ENCODE measurements at regions not wholly inside any gene's neighbourhood (a gene's known extent, or its start where the extent isn't known, plus 50 kb on each side); places are given as distances from the start of the nearest gene placed in this dataset.
A peak's percentile ranks its signal among the peaks of the same experiment; 100 is the strongest.

DNA sequence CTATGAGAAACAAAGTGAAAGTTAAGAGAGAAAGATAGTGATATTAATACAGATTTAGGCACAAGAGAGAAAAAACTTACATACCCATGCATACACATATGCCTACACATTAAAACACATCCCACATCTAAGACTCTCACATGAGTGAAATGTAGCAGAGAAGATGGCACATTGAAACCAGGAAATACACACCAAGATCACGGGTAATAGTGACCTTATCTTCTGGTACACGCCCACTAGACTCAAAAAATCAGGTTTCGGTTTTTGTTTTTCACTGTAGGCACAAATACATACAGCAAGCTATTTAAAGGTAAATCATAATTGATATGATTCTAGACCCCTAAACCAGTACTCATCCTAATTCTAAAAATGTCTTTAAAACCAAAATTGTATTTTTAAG lies 225.2 kb upstream of the TAC1 start:
- TF ChIP-seq, protein P1, sequence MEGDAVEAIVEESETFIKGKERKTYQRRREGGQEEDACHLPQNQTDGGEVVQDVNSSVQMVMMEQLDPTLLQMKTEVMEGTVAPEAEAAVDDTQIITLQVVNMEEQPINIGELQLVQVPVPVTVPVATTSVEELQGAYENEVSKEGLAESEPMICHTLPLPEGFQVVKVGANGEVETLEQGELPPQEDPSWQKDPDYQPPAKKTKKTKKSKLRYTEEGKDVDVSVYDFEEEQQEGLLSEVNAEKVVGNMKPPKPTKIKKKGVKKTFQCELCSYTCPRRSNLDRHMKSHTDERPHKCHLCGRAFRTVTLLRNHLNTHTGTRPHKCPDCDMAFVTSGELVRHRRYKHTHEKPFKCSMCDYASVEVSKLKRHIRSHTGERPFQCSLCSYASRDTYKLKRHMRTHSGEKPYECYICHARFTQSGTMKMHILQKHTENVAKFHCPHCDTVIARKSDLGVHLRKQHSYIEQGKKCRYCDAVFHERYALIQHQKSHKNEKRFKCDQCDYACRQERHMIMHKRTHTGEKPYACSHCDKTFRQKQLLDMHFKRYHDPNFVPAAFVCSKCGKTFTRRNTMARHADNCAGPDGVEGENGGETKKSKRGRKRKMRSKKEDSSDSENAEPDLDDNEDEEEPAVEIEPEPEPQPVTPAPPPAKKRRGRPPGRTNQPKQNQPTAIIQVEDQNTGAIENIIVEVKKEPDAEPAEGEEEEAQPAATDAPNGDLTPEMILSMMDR (IDR thresholded peaks at IDR 0.05; ENCODE audit: control insufficient read depth, extremely low read depth, insufficient read depth), result no peak
- no peak overlapping the region for H3K4me3 ChIP-seq (ENCODE audit: low read depth, low read length)
- no peak for DNase-seq (ENCODE audit: low read depth)

DNA sequence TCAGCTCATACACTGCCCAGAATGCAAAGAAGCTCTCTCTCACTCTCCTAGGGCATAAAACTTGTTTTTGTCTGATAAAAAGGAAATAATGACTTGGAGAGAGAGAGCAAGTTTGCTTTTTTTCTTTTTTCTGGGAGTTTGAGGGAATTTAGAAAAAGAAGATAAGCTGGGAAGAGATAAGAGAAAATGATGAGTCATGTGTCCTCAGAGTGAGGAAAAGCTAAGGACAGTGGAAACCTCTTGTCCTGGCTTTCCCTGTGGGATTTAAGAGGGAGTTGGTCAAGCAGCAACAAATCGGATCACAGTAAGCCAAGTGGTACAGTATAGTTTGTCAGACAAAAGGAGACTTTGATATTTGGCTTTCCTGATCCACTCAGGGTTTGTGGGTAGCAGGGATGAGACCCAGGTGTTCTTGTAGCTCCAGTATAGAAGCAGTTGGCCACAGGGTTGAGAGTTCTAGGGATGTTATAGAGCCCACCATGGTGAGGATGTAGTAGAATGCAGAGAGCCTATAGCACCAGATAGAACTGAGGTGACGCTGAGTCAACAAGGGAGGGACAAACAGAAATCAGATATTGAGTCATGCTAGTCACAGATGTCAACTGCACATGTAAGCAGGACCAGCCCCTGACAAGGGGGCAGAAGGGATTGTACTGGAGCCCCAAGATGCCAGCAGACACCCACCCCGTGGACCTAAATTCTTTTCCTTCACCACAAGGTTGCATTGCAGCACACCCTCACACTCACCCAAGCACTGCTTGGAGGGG lies 219.3 kb upstream of the TAC1 start:
- H3K4me3 ChIP-seq (ENCODE audit: low read depth, low read length), result no peak overlapping the region
- no peak for DNase-seq (ENCODE audit: low read depth)
- TF ChIP-seq, protein P1 (IDR thresholded peaks at IDR 0.05; ENCODE audit: control insufficient read depth, extremely low read depth, insufficient read depth), result no peak

DNA sequence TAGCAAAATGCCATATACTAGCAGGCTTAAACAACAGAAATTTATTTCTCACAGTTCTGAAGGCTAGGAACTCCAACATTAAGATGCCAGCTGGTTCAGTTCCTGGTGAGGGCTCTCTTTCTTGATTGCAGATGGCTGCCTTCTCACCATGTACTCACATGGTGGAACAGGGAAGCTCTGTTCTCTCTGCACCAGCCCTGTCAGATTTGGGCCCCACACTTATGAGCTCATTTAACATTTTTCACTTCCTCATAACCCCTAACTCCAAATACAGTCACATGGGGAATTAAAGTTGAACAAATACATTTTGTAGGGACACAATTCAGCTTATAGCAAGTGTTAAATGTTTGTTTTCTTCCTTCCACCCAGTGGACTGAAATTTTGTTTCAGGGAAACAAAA lies 218.6 kb upstream of the TAC1 start:
- DNase-seq (ENCODE audit: low read depth), result no peak
- TF ChIP-seq, protein P1 (IDR thresholded peaks at IDR 0.05; ENCODE audit: control insufficient read depth, extremely low read depth, insufficient read depth), result no peak
- H3K4me3 ChIP-seq (ENCODE audit: low read depth, low read length), result no peak overlapping the region

DNA sequence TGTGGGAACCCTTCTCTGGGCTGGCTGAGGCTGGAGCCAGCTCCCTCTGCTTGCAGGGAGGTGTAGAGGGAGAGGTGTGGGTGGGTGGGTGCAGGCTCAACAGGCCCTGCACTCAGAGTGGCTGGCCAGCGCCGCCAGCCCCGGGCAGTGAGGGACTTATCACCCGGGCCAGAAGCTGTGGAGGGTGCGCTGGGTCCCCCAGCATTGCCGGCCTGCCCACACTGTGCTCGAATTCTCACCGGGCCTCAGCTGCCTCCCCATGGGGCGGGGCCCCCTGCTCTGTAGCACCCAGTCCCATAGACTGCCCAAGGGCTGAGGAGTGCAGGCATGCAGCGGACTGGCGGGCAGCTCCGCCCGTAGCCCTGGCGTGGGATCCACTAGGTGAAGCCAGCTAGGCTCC lies 190.7 kb upstream of the TAC1 start:
- TF ChIP-seq, protein P1 (IDR thresholded peaks at IDR 0.05; ENCODE audit: control insufficient read depth, extremely low read depth, insufficient read depth), result no peak
- no peak overlapping the region for H3K4me3 ChIP-seq (ENCODE audit: low read depth, low read length)
- no peak for DNase-seq (ENCODE audit: low read depth)

DNA sequence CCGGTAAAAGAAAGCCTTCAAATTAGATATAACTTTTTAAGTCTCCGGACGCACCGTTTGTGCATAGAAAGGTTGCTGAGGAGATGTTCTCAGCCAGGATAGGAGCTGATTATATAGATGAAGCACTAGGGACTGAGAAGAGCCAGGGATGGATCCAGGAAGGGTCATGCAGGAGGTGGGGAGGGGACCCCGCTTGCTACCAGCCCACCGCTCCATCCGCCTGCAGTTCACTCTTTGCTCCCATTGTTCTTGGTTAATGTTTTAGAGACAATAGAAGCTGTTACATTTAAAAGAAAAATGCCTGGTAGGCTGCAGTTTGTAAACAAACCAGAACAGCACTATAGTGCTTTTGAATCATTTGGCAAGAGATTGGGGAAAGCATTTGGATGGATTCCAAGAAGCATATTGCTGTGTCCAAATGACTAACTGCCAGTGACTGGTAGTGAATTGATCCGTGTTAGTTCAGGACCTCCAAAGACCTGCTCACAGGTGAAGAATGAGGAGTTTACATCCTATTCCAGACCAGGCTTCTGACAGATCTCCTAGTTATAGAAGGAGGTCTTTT lies 175.9 kb upstream of the TAC1 start:
- DNase-seq (ENCODE audit: low read depth), result peak; percentile 71
- TF ChIP-seq, protein P1 (IDR thresholded peaks at IDR 0.05; ENCODE audit: control insufficient read depth, extremely low read depth, insufficient read depth), result no peak
- no peak overlapping the region for H3K4me3 ChIP-seq (ENCODE audit: low read depth, low read length)

DNA sequence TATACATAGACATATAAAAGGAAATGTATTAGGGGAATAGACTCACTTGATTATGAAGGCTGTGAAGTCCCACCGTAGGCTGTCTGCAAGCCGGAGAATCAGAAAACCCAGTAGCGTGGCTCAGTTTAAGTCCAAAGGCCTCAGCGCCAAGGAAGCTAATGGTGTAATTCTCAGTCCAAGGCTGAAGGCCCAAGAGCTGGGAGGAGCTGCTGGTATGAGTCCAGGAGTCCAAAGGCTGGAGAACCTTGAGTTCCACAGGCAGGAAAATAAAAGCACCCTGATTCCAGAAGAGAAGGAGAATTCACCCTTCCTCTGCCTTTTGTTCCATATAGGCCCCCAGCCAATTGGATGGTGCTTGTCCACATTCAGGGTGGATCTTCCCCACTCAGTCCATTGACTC lies 166.2 kb upstream of the TAC1 start:
- DNase-seq (ENCODE audit: low read depth), result no peak
- no peak overlapping the region for H3K4me3 ChIP-seq (ENCODE audit: low read depth, low read length)
- TF ChIP-seq, protein P1 (IDR thresholded peaks at IDR 0.05; ENCODE audit: control insufficient read depth, extremely low read depth, insufficient read depth), result no peak

DNA sequence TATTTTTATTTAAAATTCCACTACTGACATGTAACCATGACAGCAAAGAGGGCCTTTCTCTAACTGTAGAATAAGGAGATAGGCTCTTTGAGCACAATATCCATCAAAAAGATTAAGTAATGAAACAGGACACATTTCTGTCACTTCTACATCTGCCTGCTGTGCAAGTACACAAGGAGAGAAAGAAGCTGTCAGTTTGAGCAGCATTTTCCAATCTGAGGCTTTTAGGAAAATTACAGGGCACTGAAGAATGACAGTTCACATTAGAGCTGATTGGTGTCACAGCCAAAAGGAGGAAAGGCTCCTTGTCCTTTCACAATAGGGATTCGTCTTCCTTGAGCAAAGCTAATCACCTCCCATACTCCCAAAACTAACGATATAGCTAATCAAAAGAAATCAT lies 158.8 kb upstream of the TAC1 start:
- no peak overlapping the region for H3K4me3 ChIP-seq (ENCODE audit: low read depth, low read length)
- TF ChIP-seq, protein P1 (IDR thresholded peaks at IDR 0.05; ENCODE audit: control insufficient read depth, extremely low read depth, insufficient read depth), result no peak
- DNase-seq (ENCODE audit: low read depth), result no peak

Data from LNCaP clone FGC (cell line).